HepG2 (cell line): ENCODE measurements at regions not wholly inside any gene's neighbourhood (a gene's known extent, or its start where the extent isn't known, plus 50 kb on each side); places are given as distances from the start of the nearest gene placed in this dataset.

Experiments
- GPBP1L1 ChIP-seq: sonication (generic); formaldehyde crosslinking; IDR thresholded peaks from 2 replicates; pipeline ENCODE4 v1.5.0; 2020; ENCODE audit warnings: mild to moderate bottlenecking, missing genetic modification reagents
- IRF1 ChIP-seq: sonication (generic); formaldehyde crosslinking; IDR thresholded peaks from 2 replicates; pipeline ENCODE4 v1.4.0; 2020; ENCODE audit warnings: low read depth, mild to moderate bottlenecking, missing genetic modification reagents
- PRDM4 ChIP-seq: sonication (generic); formaldehyde crosslinking; IDR thresholded peaks from 2 replicates; pipeline ENCODE4 v1.9.0; 2021; ENCODE audit warnings: missing genetic modification reagents, borderline replicate concordance
- ZNF709 ChIP-seq: sonication (generic); formaldehyde crosslinking; IDR thresholded peaks from 2 replicates; pipeline ENCODE4 v1.5.0; 2020; ENCODE audit warnings: mild to moderate bottlenecking, missing genetic modification reagents
- TF ChIP-seq, protein P1 (sequence below): sonication (generic); formaldehyde crosslinking; IDR thresholded peaks from 2 replicates; pipeline ENCODE4 v1.4.0; 2020; ENCODE audit warnings: mild to moderate bottlenecking, missing genetic modification reagents

DNA sequence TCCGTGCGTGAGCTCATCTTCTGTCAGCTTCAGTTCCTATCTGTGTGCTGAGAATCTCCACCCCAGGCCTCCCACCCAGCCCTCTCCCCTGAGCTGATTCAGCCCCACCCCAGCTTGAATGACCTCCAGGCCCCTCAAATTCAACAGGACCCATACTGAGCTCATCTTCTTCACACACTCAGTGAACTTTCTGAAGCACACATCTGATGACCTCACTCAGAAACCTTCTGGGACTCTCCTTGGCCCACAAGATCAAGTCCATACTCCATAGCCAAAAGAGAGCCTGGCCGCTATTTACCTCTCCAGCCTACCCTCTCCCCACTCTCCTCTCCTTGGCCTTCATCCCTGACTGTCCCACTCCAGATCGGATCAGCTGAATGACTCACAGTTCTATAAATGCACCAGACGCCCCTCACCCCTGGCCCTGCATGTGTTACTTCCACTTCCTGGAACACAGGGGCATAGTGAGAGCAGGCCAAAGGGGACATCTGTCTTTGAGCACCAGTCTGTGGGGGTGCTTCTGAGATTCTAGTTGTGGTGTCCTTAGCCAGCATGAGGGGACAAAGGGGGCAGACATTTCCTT is 62.5 kb downstream of the PJA1 start (continued):
- TF ChIP-seq, protein P1, sequence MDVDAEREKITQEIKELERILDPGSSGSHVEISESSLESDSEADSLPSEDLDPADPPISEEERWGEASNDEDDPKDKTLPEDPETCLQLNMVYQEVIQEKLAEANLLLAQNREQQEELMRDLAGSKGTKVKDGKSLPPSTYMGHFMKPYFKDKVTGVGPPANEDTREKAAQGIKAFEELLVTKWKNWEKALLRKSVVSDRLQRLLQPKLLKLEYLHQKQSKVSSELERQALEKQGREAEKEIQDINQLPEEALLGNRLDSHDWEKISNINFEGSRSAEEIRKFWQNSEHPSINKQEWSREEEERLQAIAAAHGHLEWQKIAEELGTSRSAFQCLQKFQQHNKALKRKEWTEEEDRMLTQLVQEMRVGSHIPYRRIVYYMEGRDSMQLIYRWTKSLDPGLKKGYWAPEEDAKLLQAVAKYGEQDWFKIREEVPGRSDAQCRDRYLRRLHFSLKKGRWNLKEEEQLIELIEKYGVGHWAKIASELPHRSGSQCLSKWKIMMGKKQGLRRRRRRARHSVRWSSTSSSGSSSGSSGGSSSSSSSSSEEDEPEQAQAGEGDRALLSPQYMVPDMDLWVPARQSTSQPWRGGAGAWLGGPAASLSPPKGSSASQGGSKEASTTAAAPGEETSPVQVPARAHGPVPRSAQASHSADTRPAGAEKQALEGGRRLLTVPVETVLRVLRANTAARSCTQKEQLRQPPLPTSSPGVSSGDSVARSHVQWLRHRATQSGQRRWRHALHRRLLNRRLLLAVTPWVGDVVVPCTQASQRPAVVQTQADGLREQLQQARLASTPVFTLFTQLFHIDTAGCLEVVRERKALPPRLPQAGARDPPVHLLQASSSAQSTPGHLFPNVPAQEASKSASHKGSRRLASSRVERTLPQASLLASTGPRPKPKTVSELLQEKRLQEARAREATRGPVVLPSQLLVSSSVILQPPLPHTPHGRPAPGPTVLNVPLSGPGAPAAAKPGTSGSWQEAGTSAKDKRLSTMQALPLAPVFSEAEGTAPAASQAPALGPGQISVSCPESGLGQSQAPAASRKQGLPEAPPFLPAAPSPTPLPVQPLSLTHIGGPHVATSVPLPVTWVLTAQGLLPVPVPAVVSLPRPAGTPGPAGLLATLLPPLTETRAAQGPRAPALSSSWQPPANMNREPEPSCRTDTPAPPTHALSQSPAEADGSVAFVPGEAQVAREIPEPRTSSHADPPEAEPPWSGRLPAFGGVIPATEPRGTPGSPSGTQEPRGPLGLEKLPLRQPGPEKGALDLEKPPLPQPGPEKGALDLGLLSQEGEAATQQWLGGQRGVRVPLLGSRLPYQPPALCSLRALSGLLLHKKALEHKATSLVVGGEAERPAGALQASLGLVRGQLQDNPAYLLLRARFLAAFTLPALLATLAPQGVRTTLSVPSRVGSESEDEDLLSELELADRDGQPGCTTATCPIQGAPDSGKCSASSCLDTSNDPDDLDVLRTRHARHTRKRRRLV: no peak
- TF ChIP-seq ZNF709: no peak
- no peak for TF ChIP-seq PRDM4 (CRISPR knock-in tag)
- no peak for TF ChIP-seq IRF1
- TF ChIP-seq GPBP1L1 (CRISPR knock-in tag): no peak
